ENCODE measurements at regions not wholly inside any gene's neighbourhood (a gene's known extent, or its start where the extent isn't known, plus 50 kb on each side); places are given as distances from the start of the nearest gene placed in this dataset.
"Not testable (repeated sequence)": the region's sequence is repeated elsewhere in the genome, so short reads cannot be mapped to it uniquely, and the experiment has no call there.

- DNase-seq = no peak
Measured at GRCh38 chr1:121443001-121443540, 258.3 kb downstream of the SRGAP2C start.

GRCh38 chr1:121444096-121444495 lies 259.3 kb downstream of the SRGAP2C start:
- no peak for DNase-seq

GRCh38 chr1:121445679-121446078 lies 260.9 kb downstream of the SRGAP2C start:
- no peak for DNase-seq

- DNase-seq = not testable (repeated sequence)
Measured at GRCh38 chr1:121447280-121447923, 262.6 kb downstream of the SRGAP2C start.

GRCh38 chr1:121448064-121448463 lies 263.3 kb downstream of the SRGAP2C start:
- DNase-seq = not testable (repeated sequence)

- DNase-seq = no peak
Measured at GRCh38 chr1:121448851-121449250, 264.1 kb downstream of the SRGAP2C start.

- DNase-seq = no peak
Measured at GRCh38 chr1:121452484-121452883, 267.7 kb downstream of the SRGAP2C start.

GRCh38 chr1:121458291-121459048 lies 273.7 kb downstream of the SRGAP2C start:
- no peak for DNase-seq

GRCh38 chr1:121459235-121459634 lies 274.5 kb downstream of the SRGAP2C start:
- DNase-seq = no peak

- DNase-seq = not testable (repeated sequence)
Measured at GRCh38 chr1:121469395-121469794, 284.6 kb downstream of the SRGAP2C start.

GRCh38 chr1:121470401-121470800 lies 285.6 kb downstream of the SRGAP2C start:
- DNase-seq = not testable (repeated sequence)

- DNase-seq = no peak
Measured at GRCh38 chr1:121471523-121471922, 286.7 kb downstream of the SRGAP2C start.

- no peak for DNase-seq
Measured at GRCh38 chr1:121472017-121472416, 287.2 kb downstream of the SRGAP2C start.

- DNase-seq = no peak
Measured at GRCh38 chr1:121483234-121483633, 298.5 kb downstream of the SRGAP2C start.

GRCh38 chr1:121483961-121484424 lies 299.2 kb downstream of the SRGAP2C start:
- no peak for DNase-seq

- not testable (repeated sequence) for DNase-seq
Measured at GRCh38 chr1:121494796-121495195, 310.0 kb downstream of the SRGAP2C start.

GRCh38 chr1:121511455-121511854 lies 326.7 kb downstream of the SRGAP2C start:
- not testable (repeated sequence) for DNase-seq

GRCh38 chr1:121511876-121512275 lies 327.1 kb downstream of the SRGAP2C start:
- DNase-seq = not testable (repeated sequence)

GRCh38 chr1:121515235-121515634 lies 330.5 kb downstream of the SRGAP2C start:
- no peak for DNase-seq

GRCh38 chr1:121516234-121516967 lies 331.6 kb downstream of the SRGAP2C start:
- DNase-seq = peak; percentile 20

- DNase-seq = no peak
Measured at GRCh38 chr1:121517586-121518230, 332.9 kb downstream of the SRGAP2C start.

GRCh38 chr1:121518726-121519041 lies 333.9 kb downstream of the SRGAP2C start:
- DNase-seq = no peak
